ENCODE measurements at regions not wholly inside any gene's neighbourhood (a gene's known extent, or its start where the extent isn't known, plus 50 kb on each side); places are given as distances from the start of the nearest gene placed in this dataset.

GRCh38 chr18:8536231-8536630 is 73.0 kb upstream of the RAB12 start:
- TF ChIP-seq EZH2 (IDR thresholded peaks at IDR 0.05; ENCODE audit: low read length): no peak
- TF ChIP-seq, protein P1, sequence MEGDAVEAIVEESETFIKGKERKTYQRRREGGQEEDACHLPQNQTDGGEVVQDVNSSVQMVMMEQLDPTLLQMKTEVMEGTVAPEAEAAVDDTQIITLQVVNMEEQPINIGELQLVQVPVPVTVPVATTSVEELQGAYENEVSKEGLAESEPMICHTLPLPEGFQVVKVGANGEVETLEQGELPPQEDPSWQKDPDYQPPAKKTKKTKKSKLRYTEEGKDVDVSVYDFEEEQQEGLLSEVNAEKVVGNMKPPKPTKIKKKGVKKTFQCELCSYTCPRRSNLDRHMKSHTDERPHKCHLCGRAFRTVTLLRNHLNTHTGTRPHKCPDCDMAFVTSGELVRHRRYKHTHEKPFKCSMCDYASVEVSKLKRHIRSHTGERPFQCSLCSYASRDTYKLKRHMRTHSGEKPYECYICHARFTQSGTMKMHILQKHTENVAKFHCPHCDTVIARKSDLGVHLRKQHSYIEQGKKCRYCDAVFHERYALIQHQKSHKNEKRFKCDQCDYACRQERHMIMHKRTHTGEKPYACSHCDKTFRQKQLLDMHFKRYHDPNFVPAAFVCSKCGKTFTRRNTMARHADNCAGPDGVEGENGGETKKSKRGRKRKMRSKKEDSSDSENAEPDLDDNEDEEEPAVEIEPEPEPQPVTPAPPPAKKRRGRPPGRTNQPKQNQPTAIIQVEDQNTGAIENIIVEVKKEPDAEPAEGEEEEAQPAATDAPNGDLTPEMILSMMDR (optimal IDR thresholded peaks at IDR 0.05 in 1 of 3, IDR thresholded peaks at IDR 0.05 in 1 of 3, conservative IDR thresholded peaks at IDR 0.05 in 1 of 3; ENCODE audit: extremely low read depth in 1 of 3, insufficient read depth in 2 of 3, low read length in 3 of 3): no peak
- Histone ChIP-seq H3K27me3 (ENCODE audit: control insufficient read depth, extremely low read depth, insufficient read depth, low read length) (no peaks in the 10 kb centered on the region), H3K27ac (ENCODE audit: control insufficient read depth, insufficient read depth, low read length) (no peak overlapping the region), H3K4me1 (ENCODE audit: control insufficient read depth, extremely low read depth, insufficient read depth, low read length) (no peaks in the 10 kb centered on the region), H3K4me3 (ENCODE audit: control insufficient read depth in 2 of 3, extremely low read depth in 1 of 3, insufficient read depth in 2 of 3, low read depth in 1 of 3, low read length in 3 of 3) (no peak overlapping the region), H3K9ac (ENCODE audit: control insufficient read depth, extremely low read depth, insufficient read depth, low read length) (no peak overlapping the region), H2AFZ (ENCODE audit: control insufficient read depth, low read length) (no peak overlapping the region), H3K9me1 (ENCODE audit: control insufficient read depth, extremely low read depth, insufficient read depth, low read length) (no peaks in the 10 kb centered on the region), H3K4me2 (ENCODE audit: control insufficient read depth, extremely low read depth, insufficient read depth, low read depth, low read length) (no peak overlapping the region), H3K9me3 (ENCODE audit: control insufficient read depth, low read depth, low read length) (no peaks in the 10 kb centered on the region), H3K36me3 (ENCODE audit: control insufficient read depth in 2 of 2, extremely low read depth in 1 of 2, insufficient read depth in 2 of 2, low read length in 2 of 2) (no peaks in the 10 kb centered on the region), H4K20me1 (ENCODE audit: control insufficient read depth, extremely low read depth, insufficient read depth, low read length) (no peaks in the 10 kb centered on the region), H3K79me2 (ENCODE audit: control insufficient read depth, insufficient read depth, low read length) (no peaks in the 10 kb centered on the region)
- DNase-seq (ENCODE audit: low read depth, low spot score): no peak
- dilution Hi-C loops (cut with MboI; ENCODE audit: extremely low pct_ligation_motif_present, low sequenced_read_pairs): no loop called here
- no peak for FAIRE-seq

GRCh38 chr18:8536922-8537321 is 72.3 kb upstream of the RAB12 start:
- no peak for FAIRE-seq
- dilution Hi-C loops (cut with MboI; ENCODE audit: extremely low pct_ligation_motif_present, low sequenced_read_pairs): no loop called here

More at GRCh38 chr18:8536922-8537321, 72.3 kb upstream of the RAB12 start:
- H3K36me3 ChIP-seq (ENCODE audit: control insufficient read depth in 2 of 2, extremely low read depth in 1 of 2, insufficient read depth in 2 of 2, low read length in 2 of 2): no peaks in the 10 kb centered on the region
- DNase-seq (ENCODE audit: low read depth, low spot score): no peak
- no peaks in the 10 kb centered on the region for H3K27me3 ChIP-seq (ENCODE audit: control insufficient read depth, extremely low read depth, insufficient read depth, low read length)
- no peaks in the 10 kb centered on the region for H3K9me1 ChIP-seq (ENCODE audit: control insufficient read depth, extremely low read depth, insufficient read depth, low read length)
- no peak overlapping the region for H3K27ac ChIP-seq (ENCODE audit: control insufficient read depth, insufficient read depth, low read length)
- H3K4me2 ChIP-seq (ENCODE audit: control insufficient read depth, extremely low read depth, insufficient read depth, low read depth, low read length): no peak overlapping the region
- H3K9me3 ChIP-seq (ENCODE audit: control insufficient read depth, low read depth, low read length): no peaks in the 10 kb centered on the region
- no peaks in the 10 kb centered on the region for H3K79me2 ChIP-seq (ENCODE audit: control insufficient read depth, insufficient read depth, low read length)
- no peaks in the 10 kb centered on the region for H4K20me1 ChIP-seq (ENCODE audit: control insufficient read depth, extremely low read depth, insufficient read depth, low read length)
- no peaks in the 10 kb centered on the region for H3K4me1 ChIP-seq (ENCODE audit: control insufficient read depth, extremely low read depth, insufficient read depth, low read length)
- H2AFZ ChIP-seq (ENCODE audit: control insufficient read depth, low read length): no peak overlapping the region
- no peak for TF ChIP-seq EZH2 (IDR thresholded peaks at IDR 0.05; ENCODE audit: low read length)
- TF ChIP-seq, protein P1 (optimal IDR thresholded peaks at IDR 0.05 in 1 of 3, IDR thresholded peaks at IDR 0.05 in 1 of 3, conservative IDR thresholded peaks at IDR 0.05 in 1 of 3; ENCODE audit: extremely low read depth in 1 of 3, insufficient read depth in 2 of 3, low read length in 3 of 3): no peak
- no peak overlapping the region for H3K9ac ChIP-seq (ENCODE audit: control insufficient read depth, extremely low read depth, insufficient read depth, low read length)
- no peak overlapping the region for H3K4me3 ChIP-seq (ENCODE audit: control insufficient read depth in 2 of 3, extremely low read depth in 1 of 3, insufficient read depth in 2 of 3, low read depth in 1 of 3, low read length in 3 of 3)

All from keratinocyte (primary cell).